ENCODE measurements at regions not wholly inside any gene's neighbourhood (a gene's known extent, or its start where the extent isn't known, plus 50 kb on each side); places are given as distances from the start of the nearest gene placed in this dataset.

GRCh38 chr13:106078191-106078590, 457.3 kb downstream of the EFNB2 start:
- Mint-ChIP-seq H3K27me3 (peaks cover 4% of the 10 kb centered on the region), H3K27ac (no peak overlapping the region), H3K4me3 (no peak overlapping the region), H3K4me1 (ENCODE audit: low read depth) (no peaks in the 10 kb centered on the region), H3K36me3 (ENCODE audit: low read depth) (no peaks in the 10 kb centered on the region), H3K9me3 (no peaks in the 10 kb centered on the region)
- DNase-seq (no peak), ATAC-seq (no peak)
- no peak for TF ChIP-seq CTCF (IDR thresholded peaks at IDR 0.05)
- ChIA-PET CTCF (no interaction called here), POLR2A (no interaction called here)
- intact Hi-C loops (cut with micrococcal nuclease) = no loop called here

- no peak overlapping the region for H3K4me3 Mint-ChIP-seq
- ATAC-seq (no peak), DNase-seq (no peak)
- H3K27ac Mint-ChIP-seq = no peak overlapping the region
- H3K9me3 Mint-ChIP-seq = no peaks in the 10 kb centered on the region
- POLR2A ChIA-PET = no interaction called here
- no peaks in the 10 kb centered on the region for H3K36me3 Mint-ChIP-seq (ENCODE audit: low read depth)
- H3K4me1 Mint-ChIP-seq (ENCODE audit: low read depth) = no peaks in the 10 kb centered on the region
- peaks cover 4% of the 10 kb centered on the region for H3K27me3 Mint-ChIP-seq
- CTCF ChIA-PET = no interaction called here
- intact Hi-C loops (cut with micrococcal nuclease) = no loop called here
- no peak for TF ChIP-seq CTCF (IDR thresholded peaks at IDR 0.05)
Observed at GRCh38 chr13:106077017-106077416, 458.4 kb downstream of the EFNB2 start.

- no peak overlapping the region for H3K4me3 Mint-ChIP-seq
- intact Hi-C loops (cut with micrococcal nuclease) = no loop called here
- H3K36me3 Mint-ChIP-seq (ENCODE audit: low read depth) = no peaks in the 10 kb centered on the region
- peaks cover 4% of the 10 kb centered on the region for H3K27me3 Mint-ChIP-seq
- no peak for ATAC-seq
- no peak for TF ChIP-seq CTCF (IDR thresholded peaks at IDR 0.05)
- DNase-seq = no peak
- H3K4me1 Mint-ChIP-seq (ENCODE audit: low read depth) = no peaks in the 10 kb centered on the region
- POLR2A ChIA-PET = interaction anchor here (0.6 to 1.1 kb wide), 2 partner anchors 19 to 117 kb away, joined by 3 read pairs; no protein-coding TSS in a partner anchor
- no peak overlapping the region for H3K27ac Mint-ChIP-seq
- CTCF ChIA-PET = no interaction called here
- H3K9me3 Mint-ChIP-seq = no peaks in the 10 kb centered on the region
Observed at GRCh38 chr13:106072014-106072413, 463.4 kb downstream of the EFNB2 start.

GRCh38 chr13:106063591-106064313, 471.7 kb downstream of the EFNB2 start:
- no peaks in the 10 kb centered on the region for H3K36me3 Mint-ChIP-seq (ENCODE audit: low read depth)
- H3K27ac Mint-ChIP-seq = no peak overlapping the region
- no peaks in the 10 kb centered on the region for H3K4me1 Mint-ChIP-seq (ENCODE audit: low read depth)
- intact Hi-C loops (cut with micrococcal nuclease) = no loop called here
- ATAC-seq (no peak), DNase-seq (no peak)
- no peak for TF ChIP-seq CTCF (IDR thresholded peaks at IDR 0.05)
- H3K27me3 Mint-ChIP-seq = no peaks in the 10 kb centered on the region
- CTCF ChIA-PET = no interaction called here
- POLR2A ChIA-PET = no interaction called here
- no peak overlapping the region for H3K4me3 Mint-ChIP-seq
- no peaks in the 10 kb centered on the region for H3K9me3 Mint-ChIP-seq

GRCh38 chr13:106061781-106062180, 473.7 kb downstream of the EFNB2 start:
- ATAC-seq = no peak
- no peak overlapping the region for H3K27ac Mint-ChIP-seq

More at GRCh38 chr13:106061781-106062180, 473.7 kb downstream of the EFNB2 start:
- no peak for DNase-seq
- intact Hi-C loops (cut with micrococcal nuclease) = no loop called here
- no peak for TF ChIP-seq CTCF (IDR thresholded peaks at IDR 0.05)
- H3K36me3 Mint-ChIP-seq (ENCODE audit: low read depth) = no peaks in the 10 kb centered on the region
- ChIA-PET POLR2A (no interaction called here), CTCF (no interaction called here)
- peaks cover 2% of the 10 kb centered on the region for H3K27me3 Mint-ChIP-seq
- H3K9me3 Mint-ChIP-seq = no peaks in the 10 kb centered on the region
- H3K4me1 Mint-ChIP-seq (ENCODE audit: low read depth) = no peaks in the 10 kb centered on the region
- H3K4me3 Mint-ChIP-seq = no peak overlapping the region

Measured in activated CD8-positive, alpha-beta T cell treated with anti-CD3 and anti-CD28 coated beads for 36 hours (primary cell).